Upper lobe of left lung (tissue), 4 donors: ENCODE measurements at regions not wholly inside any gene's neighbourhood (a gene's known extent, or its start where the extent isn't known, plus 50 kb on each side); places are given as distances from the start of the nearest gene placed in this dataset.

ENCODE experiments used
- CTCF ChIP-seq, 6 experiments: fragments of 450-650 bp in 4 of 6; fragments of 200-600 bp in 2 of 6; sonication (generic) in 2 of 6; IDR thresholded peaks; one replicate each; pipeline ENCODE4 v1.5.1; 2016 to 2019; ENCODE audit warnings: antibody characterized with exemption in 6 of 6
- POLR2AphosphoS5 ChIP-seq, 2 donors: sonication (generic); formaldehyde crosslinking; IDR thresholded peaks; one replicate each; pipeline ENCODE4 v1.5.1; 2017; ENCODE audit warnings: antibody characterized with exemption in 2 of 2

GRCh38 chr20:60407938-60408337 is 449.7 kb downstream of the CDH26 start:
- TF ChIP-seq CTCF (IDR thresholded peaks at IDR 0.05) (no peak), POLR2AphosphoS5 (IDR thresholded peaks at IDR 0.05) (no peak)
